Skeletal muscle satellite cell (primary cell): ENCODE measurements at regions not wholly inside any gene's neighbourhood (a gene's known extent, or its start where the extent isn't known, plus 50 kb on each side); places are given as distances from the start of the nearest gene placed in this dataset.
A peak's percentile ranks its signal among the peaks of the same experiment; 100 is the strongest.

Source experiments
- H3K27me3 ChIP-seq: 2 replicates; pipeline ENCODE4 v1.7.0; 2013; ENCODE audit warnings: low read length; ENCODE audit not compliant: control insufficient read depth, insufficient read depth
- H3K36me3 ChIP-seq: 2 replicates; pipeline ENCODE4 v1.7.0; 2013; ENCODE audit warnings: mild to moderate bottlenecking, control low read depth, low read length; ENCODE audit not compliant: insufficient read depth
- H3K4me1 ChIP-seq: 2 replicates; pipeline ENCODE4 v1.7.0; 2013; ENCODE audit warnings: low read length; ENCODE audit not compliant: control insufficient read depth, insufficient read depth
- H3K4me2 ChIP-seq: 2 replicates; pipeline ENCODE4 v1.7.0; 2013; ENCODE audit warnings: mild to moderate bottlenecking, low read length
- H3K4me3 ChIP-seq: 2 replicates; pipeline ENCODE4 v1.7.0; 2013; ENCODE audit warnings: low read length
- H3K9ac ChIP-seq: 2 replicates; pipeline ENCODE4 v1.7.0; 2013; ENCODE audit warnings: mild to moderate bottlenecking, low read depth, low read length, moderate library complexity
- H3K9me3 ChIP-seq: replicated peaks from 2 replicates; pipeline ENCODE4 v1.7.0; 2013; ENCODE audit warnings: mild to moderate bottlenecking, control low read depth, low read length

GRCh38 chr6:91298543-91299145 is 711.8 kb upstream of the MAP3K7 start:
- Histone ChIP-seq H3K27me3 (no peaks in the 10 kb centered on the region), H3K9ac (no peak overlapping the region), H3K4me3 (no peak overlapping the region), H3K4me2 (no peak overlapping the region), H3K4me1 (peaks cover 12% of the 10 kb centered on the region), H3K9me3 (no peaks in the 10 kb centered on the region), H3K36me3 (no peaks in the 10 kb centered on the region)

GRCh38 chr6:91293395-91293794 is 706.5 kb upstream of the MAP3K7 start:
- H3K4me3 ChIP-seq = no peak overlapping the region
- H3K9ac ChIP-seq = no peak overlapping the region
- no peaks in the 10 kb centered on the region for H3K27me3 ChIP-seq
- H3K4me1 ChIP-seq = peaks cover 25% of the 10 kb centered on the region
- H3K4me2 ChIP-seq = no peak overlapping the region
- H3K36me3 ChIP-seq = no peaks in the 10 kb centered on the region
- H3K9me3 ChIP-seq = no peaks in the 10 kb centered on the region

- H3K9me3 ChIP-seq = no peaks in the 10 kb centered on the region
- H3K4me2 ChIP-seq = peak overlapping the region; percentile 12
- H3K27me3 ChIP-seq = no peaks in the 10 kb centered on the region
Measured at GRCh38 chr6:91291071-91291470, 704.2 kb upstream of the MAP3K7 start.

GRCh38 chr6:91288741-91289140 is 701.9 kb upstream of the MAP3K7 start:
- Histone ChIP-seq H3K27me3 (no peaks in the 10 kb centered on the region), H3K4me3 (no peak overlapping the region), H3K9ac (no peak overlapping the region), H3K4me2 (no peak overlapping the region), H3K36me3 (no peaks in the 10 kb centered on the region), H3K9me3 (no peaks in the 10 kb centered on the region), H3K4me1 (peaks cover 25% of the 10 kb centered on the region)

More at GRCh38 chr6:91291071-91291470, 704.2 kb upstream of the MAP3K7 start:
- Histone ChIP-seq H3K9ac (no peak overlapping the region), H3K36me3 (no peaks in the 10 kb centered on the region), H3K4me3 (no peak overlapping the region), H3K4me1 (peaks cover 25% of the 10 kb centered on the region)

- H3K4me1 ChIP-seq = no peaks in the 10 kb centered on the region
- no peaks in the 10 kb centered on the region for H3K36me3 ChIP-seq
- no peak overlapping the region for H3K4me3 ChIP-seq
- no peak overlapping the region for H3K4me2 ChIP-seq
- no peaks in the 10 kb centered on the region for H3K9me3 ChIP-seq
- H3K9ac ChIP-seq = no peak overlapping the region
- peaks cover 4% of the 10 kb centered on the region for H3K27me3 ChIP-seq
Measured at GRCh38 chr6:91281901-91282300, 695.0 kb upstream of the MAP3K7 start.

- Histone ChIP-seq H3K36me3 (no peaks in the 10 kb centered on the region), H3K9ac (no peak overlapping the region), H3K4me2 (no peak overlapping the region), H3K4me1 (no peaks in the 10 kb centered on the region), H3K27me3 (peaks cover 4% of the 10 kb centered on the region), H3K4me3 (no peak overlapping the region), H3K9me3 (no peaks in the 10 kb centered on the region)
Measured at GRCh38 chr6:91280494-91280830, 693.6 kb upstream of the MAP3K7 start.

- H3K27me3 ChIP-seq = peaks cover 4% of the 10 kb centered on the region
- no peak overlapping the region for H3K4me3 ChIP-seq
- no peak overlapping the region for H3K4me2 ChIP-seq
- H3K9me3 ChIP-seq = no peaks in the 10 kb centered on the region
- no peak overlapping the region for H3K9ac ChIP-seq
- no peaks in the 10 kb centered on the region for H3K36me3 ChIP-seq
- no peaks in the 10 kb centered on the region for H3K4me1 ChIP-seq
Measured at GRCh38 chr6:91279740-91280493, 693.0 kb upstream of the MAP3K7 start.

- no peaks in the 10 kb centered on the region for H3K9me3 ChIP-seq
- H3K27me3 ChIP-seq = peaks cover 4% of the 10 kb centered on the region
- no peaks in the 10 kb centered on the region for H3K4me1 ChIP-seq
- no peak overlapping the region for H3K9ac ChIP-seq
- no peak overlapping the region for H3K4me2 ChIP-seq
- no peak overlapping the region for H3K4me3 ChIP-seq
- no peaks in the 10 kb centered on the region for H3K36me3 ChIP-seq
Measured at GRCh38 chr6:91278416-91278815, 691.5 kb upstream of the MAP3K7 start.

- Histone ChIP-seq H3K9ac (no peak overlapping the region), H3K4me3 (no peak overlapping the region), H3K4me2 (no peak overlapping the region), H3K4me1 (no peaks in the 10 kb centered on the region), H3K27me3 (peaks cover 4% of the 10 kb centered on the region), H3K36me3 (no peaks in the 10 kb centered on the region), H3K9me3 (no peaks in the 10 kb centered on the region)
Measured at GRCh38 chr6:91276315-91276714, 689.4 kb upstream of the MAP3K7 start.

GRCh38 chr6:91273729-91274128 is 686.9 kb upstream of the MAP3K7 start:
- Histone ChIP-seq H3K4me3 (no peak overlapping the region), H3K9me3 (no peaks in the 10 kb centered on the region), H3K9ac (no peak overlapping the region), H3K4me1 (peaks cover 6% of the 10 kb centered on the region), H3K36me3 (no peaks in the 10 kb centered on the region), H3K4me2 (no peak overlapping the region), H3K27me3 (no peaks in the 10 kb centered on the region)

GRCh38 chr6:91271807-91272206 is 684.9 kb upstream of the MAP3K7 start:
- peaks cover 9% of the 10 kb centered on the region for H3K4me1 ChIP-seq
- H3K36me3 ChIP-seq = no peaks in the 10 kb centered on the region
- H3K9ac ChIP-seq = no peak overlapping the region
- H3K4me2 ChIP-seq = no peak overlapping the region
- H3K4me3 ChIP-seq = no peak overlapping the region
- H3K27me3 ChIP-seq = no peaks in the 10 kb centered on the region
- H3K9me3 ChIP-seq = no peaks in the 10 kb centered on the region

GRCh38 chr6:91268941-91269340 is 682.1 kb upstream of the MAP3K7 start:
- Histone ChIP-seq H3K4me1 (peaks cover 9% of the 10 kb centered on the region), H3K9ac (no peak overlapping the region), H3K9me3 (no peaks in the 10 kb centered on the region), H3K4me2 (no peak overlapping the region), H3K27me3 (no peaks in the 10 kb centered on the region), H3K4me3 (no peak overlapping the region), H3K36me3 (no peaks in the 10 kb centered on the region)
